ENCODE measurements at regions not wholly inside any gene's neighbourhood (a gene's known extent, or its start where the extent isn't known, plus 50 kb on each side); places are given as distances from the start of the nearest gene placed in this dataset.
A peak's percentile ranks its signal among the peaks of the same experiment; 100 is the strongest.

- TF ChIP-seq, protein P1, sequence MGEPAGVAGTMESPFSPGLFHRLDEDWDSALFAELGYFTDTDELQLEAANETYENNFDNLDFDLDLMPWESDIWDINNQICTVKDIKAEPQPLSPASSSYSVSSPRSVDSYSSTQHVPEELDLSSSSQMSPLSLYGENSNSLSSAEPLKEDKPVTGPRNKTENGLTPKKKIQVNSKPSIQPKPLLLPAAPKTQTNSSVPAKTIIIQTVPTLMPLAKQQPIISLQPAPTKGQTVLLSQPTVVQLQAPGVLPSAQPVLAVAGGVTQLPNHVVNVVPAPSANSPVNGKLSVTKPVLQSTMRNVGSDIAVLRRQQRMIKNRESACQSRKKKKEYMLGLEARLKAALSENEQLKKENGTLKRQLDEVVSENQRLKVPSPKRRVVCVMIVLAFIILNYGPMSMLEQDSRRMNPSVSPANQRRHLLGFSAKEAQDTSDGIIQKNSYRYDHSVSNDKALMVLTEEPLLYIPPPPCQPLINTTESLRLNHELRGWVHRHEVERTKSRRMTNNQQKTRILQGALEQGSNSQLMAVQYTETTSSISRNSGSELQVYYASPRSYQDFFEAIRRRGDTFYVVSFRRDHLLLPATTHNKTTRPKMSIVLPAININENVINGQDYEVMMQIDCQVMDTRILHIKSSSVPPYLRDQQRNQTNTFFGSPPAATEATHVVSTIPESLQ (CRISPR knock-in tag; IDR thresholded peaks at IDR 0.05) = no peak
- TF ChIP-seq MEF2A (IDR thresholded peaks at IDR 0.05; ENCODE audit: control insufficient read depth, low read depth, low read length) (no peak), HDAC2 (IDR thresholded peaks at IDR 0.05) (no peak), ZNF12 (CRISPR knock-in tag; IDR thresholded peaks at IDR 0.05) (no peak), TRIM24 (IDR thresholded peaks at IDR 0.05) (peak; percentile 54 to 69; a peak in 2 of 4 replicates), SMAD2 (IDR thresholded peaks at IDR 0.05; ENCODE audit: low read depth, low read length) (no peak), GTF2E2 (tag; IDR thresholded peaks at IDR 0.05) (no peak), CCNT2 (IDR thresholded peaks at IDR 0.05; ENCODE audit: borderline replicate concordance, extremely low read depth, insufficient read length, low read depth, low read length) (peak; percentile 68), LEF1 (IDR thresholded peaks at IDR 0.05) (peak; percentile 78), MED1 (CRISPR knock-in tag; IDR thresholded peaks at IDR 0.05; ENCODE audit: borderline replicate concordance) (no peak), ARHGAP35 (IDR thresholded peaks at IDR 0.05; ENCODE audit: partially characterized antibody) (no peak), ZC3H11A (IDR thresholded peaks at IDR 0.05; ENCODE audit: low read depth, low read length) (no peak), MTA2 (IDR thresholded peaks at IDR 0.05; ENCODE audit: low read depth) (peak; percentile 77), CTBP1 (IDR thresholded peaks at IDR 0.05; ENCODE audit: borderline replicate concordance) (peak; percentile 61; the same call in 1 of the 2 replicates), ZNF140 (CRISPR knock-in tag; IDR thresholded peaks at IDR 0.05) (no peak), CEBPG (CRISPR knock-in tag; IDR thresholded peaks at IDR 0.05) (no peak), CEBPG (tag; conservative IDR thresholded peaks at IDR 0.05 in 1 of 2, IDR thresholded peaks at IDR 0.05 in 1 of 2) (no peak), HEY1 (CRISPR knock-in tag; IDR thresholded peaks at IDR 0.05; ENCODE audit: borderline replicate concordance) (no peak)
- TF ChIP-seq, protein P2, sequence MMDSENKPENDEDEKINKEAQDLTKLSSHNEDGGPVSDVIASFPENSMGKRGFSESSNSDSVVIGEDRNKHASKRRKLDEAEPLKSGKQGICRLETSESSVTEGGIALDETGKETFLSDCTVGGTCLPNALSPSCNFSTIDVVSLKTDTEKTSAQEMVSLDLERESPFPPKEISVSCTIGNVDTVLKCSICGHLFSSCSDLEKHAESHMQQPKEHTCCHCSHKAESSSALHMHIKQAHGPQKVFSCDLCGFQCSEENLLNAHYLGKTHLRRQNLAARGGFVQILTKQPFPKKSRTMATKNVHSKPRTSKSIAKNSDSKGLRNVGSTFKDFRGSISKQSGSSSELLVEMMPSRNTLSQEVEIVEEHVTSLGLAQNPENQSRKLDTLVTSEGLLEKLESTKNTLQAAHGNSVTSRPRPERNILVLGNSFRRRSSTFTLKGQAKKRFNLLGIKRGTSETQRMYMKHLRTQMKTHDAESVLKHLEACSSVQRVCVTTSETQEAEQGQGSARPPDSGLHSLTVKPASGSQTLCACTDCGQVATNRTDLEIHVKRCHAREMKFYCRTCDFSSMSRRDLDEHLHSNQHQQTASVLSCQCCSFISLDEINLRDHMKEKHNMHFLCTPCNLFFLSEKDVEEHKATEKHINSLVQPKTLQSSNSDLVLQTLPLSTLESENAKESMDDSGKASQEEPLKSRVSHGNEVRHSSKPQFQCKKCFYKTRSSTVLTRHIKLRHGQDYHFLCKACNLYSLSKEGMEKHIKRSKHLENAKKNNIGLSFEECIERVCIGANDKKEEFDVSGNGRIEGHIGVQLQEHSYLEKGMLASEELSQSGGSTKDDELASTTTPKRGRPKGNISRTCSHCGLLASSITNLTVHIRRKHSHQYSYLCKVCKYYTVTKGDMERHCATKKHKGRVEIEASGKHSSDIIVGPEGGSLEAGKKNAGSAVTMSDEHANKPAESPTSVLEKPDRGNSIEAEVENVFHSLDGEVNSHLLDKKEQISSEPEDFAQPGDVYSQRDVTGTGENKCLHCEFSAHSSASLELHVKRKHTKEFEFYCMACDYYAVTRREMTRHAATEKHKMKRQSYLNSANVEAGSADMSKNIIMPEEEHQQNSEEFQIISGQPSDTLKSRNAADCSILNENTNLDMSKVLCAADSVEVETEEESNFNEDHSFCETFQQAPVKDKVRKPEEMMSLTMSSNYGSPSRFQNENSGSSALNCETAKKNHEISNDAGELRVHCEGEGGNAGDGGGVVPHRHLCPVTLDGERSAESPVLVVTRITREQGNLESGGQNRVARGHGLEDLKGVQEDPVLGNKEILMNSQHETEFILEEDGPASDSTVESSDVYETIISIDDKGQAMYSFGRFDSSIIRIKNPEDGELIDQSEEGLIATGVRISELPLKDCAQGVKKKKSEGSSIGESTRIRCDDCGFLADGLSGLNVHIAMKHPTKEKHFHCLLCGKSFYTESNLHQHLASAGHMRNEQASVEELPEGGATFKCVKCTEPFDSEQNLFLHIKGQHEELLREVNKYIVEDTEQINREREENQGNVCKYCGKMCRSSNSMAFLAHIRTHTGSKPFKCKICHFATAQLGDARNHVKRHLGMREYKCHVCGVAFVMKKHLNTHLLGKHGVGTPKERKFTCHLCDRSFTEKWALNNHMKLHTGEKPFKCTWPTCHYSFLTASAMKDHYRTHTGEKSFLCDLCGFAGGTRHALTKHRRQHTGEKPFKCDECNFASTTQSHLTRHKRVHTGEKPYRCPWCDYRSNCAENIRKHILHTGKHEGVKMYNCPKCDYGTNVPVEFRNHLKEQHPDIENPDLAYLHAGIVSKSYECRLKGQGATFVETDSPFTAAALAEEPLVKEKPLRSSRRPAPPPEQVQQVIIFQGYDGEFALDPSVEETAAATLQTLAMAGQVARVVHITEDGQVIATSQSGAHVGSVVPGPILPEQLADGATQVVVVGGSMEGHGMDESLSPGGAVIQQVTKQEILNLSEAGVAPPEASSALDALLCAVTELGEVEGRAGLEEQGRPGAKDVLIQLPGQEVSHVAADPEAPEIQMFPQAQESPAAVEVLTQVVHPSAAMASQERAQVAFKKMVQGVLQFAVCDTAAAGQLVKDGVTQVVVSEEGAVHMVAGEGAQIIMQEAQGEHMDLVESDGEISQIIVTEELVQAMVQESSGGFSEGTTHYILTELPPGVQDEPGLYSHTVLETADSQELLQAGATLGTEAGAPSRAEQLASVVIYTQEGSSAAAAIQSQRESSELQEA (IDR thresholded peaks at IDR 0.05; ENCODE audit: low read depth) = no peak
- TF ChIP-seq, protein P3, sequence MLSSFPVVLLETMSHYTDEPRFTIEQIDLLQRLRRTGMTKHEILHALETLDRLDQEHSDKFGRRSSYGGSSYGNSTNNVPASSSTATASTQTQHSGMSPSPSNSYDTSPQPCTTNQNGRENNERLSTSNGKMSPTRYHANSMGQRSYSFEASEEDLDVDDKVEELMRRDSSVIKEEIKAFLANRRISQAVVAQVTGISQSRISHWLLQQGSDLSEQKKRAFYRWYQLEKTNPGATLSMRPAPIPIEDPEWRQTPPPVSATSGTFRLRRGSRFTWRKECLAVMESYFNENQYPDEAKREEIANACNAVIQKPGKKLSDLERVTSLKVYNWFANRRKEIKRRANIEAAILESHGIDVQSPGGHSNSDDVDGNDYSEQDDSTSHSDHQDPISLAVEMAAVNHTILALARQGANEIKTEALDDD (IDR thresholded peaks at IDR 0.05) = no peak
Observed at GRCh38 chr7:36092221-36092771, 60.8 kb upstream of the EEPD1 start (continued).
